K562 (cell line): ENCODE measurements at regions not wholly inside any gene's neighbourhood (a gene's known extent, or its start where the extent isn't known, plus 50 kb on each side); places are given as distances from the start of the nearest gene placed in this dataset.

ENCODE experiments used
- MGA ChIP-seq: fragments of 450-650 bp; IDR thresholded peaks from 2 replicates; pipeline ENCODE4 v1.6.1; 2016; ENCODE audit warnings: mild to moderate bottlenecking, moderate library complexity

GRCh38 chr2:92073036-92073814 is 2798.0 kb upstream of the TEKT4 start (continued):
- no peak for TF ChIP-seq MGA
